ENCODE measurements at regions not wholly inside any gene's neighbourhood (a gene's known extent, or its start where the extent isn't known, plus 50 kb on each side); places are given as distances from the start of the nearest gene placed in this dataset.

DNA sequence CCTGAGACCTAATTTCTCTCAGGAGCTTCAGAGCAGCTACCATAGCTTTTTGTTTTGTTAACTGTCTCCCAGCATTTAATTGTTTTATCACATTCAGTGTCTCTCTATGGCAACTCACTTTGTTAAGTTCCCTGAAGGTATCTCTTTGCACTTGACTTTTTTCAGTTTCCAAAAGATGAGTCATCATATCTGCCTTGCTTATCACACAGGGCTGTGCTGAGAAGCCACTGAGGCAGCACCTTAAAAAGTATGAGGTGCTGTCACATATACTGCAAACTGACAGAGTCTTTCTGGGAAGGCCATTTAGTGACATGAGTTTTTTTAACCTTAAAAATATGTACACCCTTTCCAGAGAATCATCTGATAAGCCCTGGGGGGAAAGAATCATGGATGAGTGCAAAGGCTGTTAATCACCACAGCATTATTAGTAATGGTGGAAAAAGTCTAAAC, 56.8 kb downstream of the PPP1R3C start:
- Histone ChIP-seq H3K27me3 (ENCODE audit: control insufficient read depth in 1 of 2, insufficient read depth in 2 of 2, low read length in 1 of 2) (no peaks in the 10 kb centered on the region), H3K27ac (ENCODE audit: low read depth in 1 of 2, low read length in 2 of 2) (no peak overlapping the region), H3K9me3 (ENCODE audit: control insufficient read depth, low read length) (no peaks in the 10 kb centered on the region), H3K4me3 (ENCODE audit: low read length in 2 of 2) (no peak overlapping the region), H3K4me1 (ENCODE audit: control insufficient read depth in 1 of 2, insufficient read depth in 2 of 2, low read length in 2 of 2) (peaks cover 2 to 10% of the 10 kb centered on the region in 2 donors), H3K36me3 (ENCODE audit: control insufficient read depth in 1 of 2, insufficient read depth in 2 of 2, low read length in 1 of 2) (no peaks in the 10 kb centered on the region)
- DNase-seq (no peak), ATAC-seq (ENCODE audit: low FRiP score) (no peak)
- intact Hi-C loops (cut with DNase I): loop anchor here in 1 of 2 donors (5.0 to 10.0 kb wide), 2 partner anchors 36 to 119 kb away; no protein-coding TSS in a partner anchor

DNA sequence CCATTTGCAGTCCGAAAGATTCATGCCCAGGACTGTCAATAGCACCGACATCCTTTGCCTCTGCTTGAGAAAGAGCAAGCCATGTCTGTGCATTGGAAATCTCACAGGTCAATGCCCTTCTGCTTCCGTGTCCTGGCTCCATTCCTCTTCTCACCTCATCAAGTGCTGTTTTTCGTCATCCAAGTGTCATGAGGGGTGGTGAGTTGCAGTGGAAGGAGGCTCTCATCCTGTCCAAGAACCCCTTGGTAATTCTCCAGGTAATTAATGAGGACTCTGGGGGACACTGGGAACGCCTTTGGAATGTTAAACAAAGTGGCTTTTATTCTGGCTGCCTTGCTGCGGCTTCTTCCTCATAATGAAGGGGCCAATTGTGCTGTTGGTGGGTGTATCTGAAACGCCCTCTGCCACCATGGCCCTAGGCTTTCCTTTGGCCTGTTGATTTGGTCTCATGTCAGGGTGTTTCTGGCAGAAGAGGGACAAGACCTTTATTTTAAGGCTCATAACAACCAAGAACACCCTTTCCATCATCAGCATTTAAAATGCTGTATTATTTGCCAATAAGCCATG, 57.7 kb downstream of the PPP1R3C start:
- no peak overlapping the region for H3K27ac ChIP-seq (ENCODE audit: low read depth in 1 of 2, low read length in 2 of 2)
- no peaks in the 10 kb centered on the region for H3K27me3 ChIP-seq (ENCODE audit: control insufficient read depth in 1 of 2, insufficient read depth in 2 of 2, low read length in 1 of 2)
- no peak overlapping the region for H3K4me3 ChIP-seq (ENCODE audit: low read length in 2 of 2)
- H3K4me1 ChIP-seq (ENCODE audit: control insufficient read depth in 1 of 2, insufficient read depth in 2 of 2, low read length in 2 of 2): peaks cover 2 to 10% of the 10 kb centered on the region in 2 donors
- intact Hi-C loops (cut with DNase I): loop anchor here in 1 of 2 donors (5.0 to 10.0 kb wide), 2 partner anchors 37 to 120 kb away; no protein-coding TSS in a partner anchor
- 90% methylated on average over 7 of the region's 7 CpGs for whole genome bisulfite sequencing, 2 donors
- DNase-seq (no peak), ATAC-seq (ENCODE audit: low FRiP score) (no peak)
- H3K9me3 ChIP-seq (ENCODE audit: control insufficient read depth, low read length): no peaks in the 10 kb centered on the region
- H3K36me3 ChIP-seq (ENCODE audit: control insufficient read depth in 1 of 2, insufficient read depth in 2 of 2, low read length in 1 of 2): no peaks in the 10 kb centered on the region

DNA sequence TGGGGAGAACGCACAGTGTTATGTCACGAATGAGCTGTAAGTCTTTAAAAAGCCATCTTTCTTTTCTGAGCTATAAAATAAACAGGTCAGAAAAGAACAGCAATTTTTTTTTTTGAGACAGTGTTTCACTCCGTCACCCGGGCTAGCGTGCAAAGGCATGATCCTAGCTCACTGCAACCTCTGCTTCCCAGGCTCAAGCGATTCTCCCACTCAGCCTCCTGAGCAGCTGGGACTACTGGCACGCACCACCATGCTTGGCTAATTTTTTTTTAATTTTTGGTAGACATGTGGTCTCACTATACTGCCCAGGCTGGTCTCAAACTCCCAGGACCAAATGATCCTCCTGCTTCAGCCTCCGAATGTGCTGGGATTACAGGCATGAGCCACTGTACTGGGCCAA, 58.6 kb downstream of the PPP1R3C start:
- Histone ChIP-seq H3K36me3 (ENCODE audit: control insufficient read depth in 1 of 2, insufficient read depth in 2 of 2, low read length in 1 of 2) (no peaks in the 10 kb centered on the region), H3K9me3 (ENCODE audit: control insufficient read depth, low read length) (no peaks in the 10 kb centered on the region), H3K27ac (ENCODE audit: low read depth in 1 of 2, low read length in 2 of 2) (no peak overlapping the region), H3K27me3 (ENCODE audit: control insufficient read depth in 1 of 2, insufficient read depth in 2 of 2, low read length in 1 of 2) (no peaks in the 10 kb centered on the region), H3K4me1 (ENCODE audit: control insufficient read depth in 1 of 2, insufficient read depth in 2 of 2, low read length in 2 of 2) (peaks cover 0 to 5% of the 10 kb centered on the region in 2 donors), H3K4me3 (ENCODE audit: low read length in 2 of 2) (no peak overlapping the region)
- ATAC-seq (ENCODE audit: low FRiP score) (no peak), DNase-seq (no peak)
- 96% methylated on average over 8 of the region's 8 CpGs for WGBS, 2 donors
- intact Hi-C loops (cut with DNase I): loop anchor here in 1 of 2 donors (10.0 kb wide), 1 partner anchor 121 kb away; no protein-coding TSS in a partner anchor

DNA sequence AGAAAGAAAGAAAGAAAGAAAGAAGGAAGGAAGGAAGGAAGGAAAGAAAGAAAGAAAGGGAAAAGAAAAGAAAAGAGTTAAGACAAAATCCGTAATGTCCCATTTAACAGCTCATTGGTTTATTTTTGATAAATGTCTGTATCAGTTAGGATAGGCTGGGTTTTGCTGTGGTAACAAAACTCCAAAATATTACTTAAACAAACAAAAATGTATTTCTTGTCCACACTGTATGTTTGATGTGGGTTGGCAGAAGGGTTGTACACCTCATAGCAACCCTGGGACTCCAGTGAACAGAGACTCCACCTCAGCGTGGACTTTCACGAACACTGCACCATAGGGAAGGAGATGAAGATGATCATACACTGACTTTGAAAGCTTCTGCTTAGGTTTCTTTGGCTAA, 59.6 kb downstream of the PPP1R3C start:
- Histone ChIP-seq H3K4me1 (ENCODE audit: control insufficient read depth in 1 of 2, insufficient read depth in 2 of 2, low read length in 2 of 2) (no peaks in the 10 kb centered on the region), H3K27ac (ENCODE audit: low read depth in 1 of 2, low read length in 2 of 2) (no peak overlapping the region), H3K4me3 (ENCODE audit: low read length in 2 of 2) (no peak overlapping the region), H3K27me3 (ENCODE audit: control insufficient read depth in 1 of 2, insufficient read depth in 2 of 2, low read length in 1 of 2) (no peaks in the 10 kb centered on the region), H3K36me3 (ENCODE audit: control insufficient read depth in 1 of 2, insufficient read depth in 2 of 2, low read length in 1 of 2) (no peaks in the 10 kb centered on the region), H3K9me3 (ENCODE audit: control insufficient read depth, low read length) (no peaks in the 10 kb centered on the region)
- intact Hi-C loops (cut with DNase I): loop anchor here in 1 of 2 donors (10.0 kb wide), 1 partner anchor 121 kb away; no protein-coding TSS in a partner anchor
- no peak for DNase-seq
- no peak for ATAC-seq (ENCODE audit: low FRiP score)
- 95 to 97% methylated on average over 3 of the region's 3 CpGs for WGBS, 2 donors

DNA sequence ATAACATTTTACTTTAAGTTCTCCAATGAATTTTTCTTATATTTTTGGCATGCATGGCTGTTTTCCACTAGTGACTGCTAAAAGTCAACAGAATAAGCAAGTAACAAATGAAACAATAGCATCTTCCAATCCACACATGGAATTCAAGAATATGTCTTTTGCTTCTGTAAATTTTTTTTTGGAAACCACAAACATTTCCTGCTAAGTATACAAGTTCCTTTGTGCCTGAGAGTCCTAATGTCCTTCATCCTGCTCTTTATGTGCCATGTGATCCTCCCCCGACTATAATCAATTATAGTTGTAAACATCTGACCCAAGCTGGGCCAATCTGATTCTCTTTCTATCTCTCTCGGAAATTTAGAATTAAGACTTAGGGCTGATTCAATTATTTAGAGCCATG, 61.2 kb downstream of the PPP1R3C start:
- Histone ChIP-seq H3K36me3 (ENCODE audit: control insufficient read depth in 1 of 2, insufficient read depth in 2 of 2, low read length in 1 of 2) (no peaks in the 10 kb centered on the region), H3K4me3 (ENCODE audit: low read length in 2 of 2) (no peak overlapping the region), H3K27ac (ENCODE audit: low read depth in 1 of 2, low read length in 2 of 2) (no peak overlapping the region), H3K27me3 (ENCODE audit: control insufficient read depth in 1 of 2, insufficient read depth in 2 of 2, low read length in 1 of 2) (no peaks in the 10 kb centered on the region), H3K4me1 (ENCODE audit: control insufficient read depth in 1 of 2, insufficient read depth in 2 of 2, low read length in 2 of 2) (no peaks in the 10 kb centered on the region), H3K9me3 (ENCODE audit: control insufficient read depth, low read length) (no peaks in the 10 kb centered on the region)
- ATAC-seq (ENCODE audit: low FRiP score): no peak
- DNase-seq: no peak
- WGBS, 2 donors: 85 to 86% methylated on average over 2 of the region's 2 CpGs
- intact Hi-C loops (cut with DNase I): loop anchor here in 1 of 2 donors (10.0 kb wide), 1 partner anchor 123 kb away; no protein-coding TSS in a partner anchor

DNA sequence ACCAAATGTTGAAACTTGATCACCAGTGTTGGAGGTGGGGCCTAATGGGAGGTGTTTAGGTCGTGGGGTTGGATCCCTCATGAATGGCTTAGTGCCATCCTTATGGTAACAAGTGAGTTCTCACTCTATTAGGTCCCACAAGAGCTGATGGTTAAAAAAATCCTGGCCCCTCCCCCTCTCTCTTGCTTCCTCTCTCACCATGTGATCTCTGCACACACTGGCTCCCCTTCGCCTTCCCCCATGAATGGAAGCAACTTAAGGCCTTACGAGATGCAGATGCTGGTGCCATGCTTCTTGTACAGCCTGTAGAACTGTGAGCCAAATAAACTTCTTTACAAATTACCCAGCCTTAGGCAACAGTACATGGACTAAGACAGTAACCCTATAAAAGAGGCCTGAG, 62.7 kb downstream of the PPP1R3C start:
- H3K27ac ChIP-seq (ENCODE audit: low read depth in 1 of 2, low read length in 2 of 2): no peak overlapping the region
- 91 to 94% methylated on average over 3 of the region's 3 CpGs for WGBS, 2 donors
- no peaks in the 10 kb centered on the region for H3K9me3 ChIP-seq (ENCODE audit: control insufficient read depth, low read length)
- H3K36me3 ChIP-seq (ENCODE audit: control insufficient read depth in 1 of 2, insufficient read depth in 2 of 2, low read length in 1 of 2): no peaks in the 10 kb centered on the region
- no peaks in the 10 kb centered on the region for H3K27me3 ChIP-seq (ENCODE audit: control insufficient read depth in 1 of 2, insufficient read depth in 2 of 2, low read length in 1 of 2)
- H3K4me1 ChIP-seq (ENCODE audit: control insufficient read depth in 1 of 2, insufficient read depth in 2 of 2, low read length in 2 of 2): no peaks in the 10 kb centered on the region
- no peak overlapping the region for H3K4me3 ChIP-seq (ENCODE audit: low read length in 2 of 2)
- intact Hi-C loops (cut with DNase I): loop anchor here in 1 of 2 donors (10.0 kb wide), 1 partner anchor 125 kb away; no protein-coding TSS in a partner anchor
- ATAC-seq (ENCODE audit: low FRiP score) (no peak), DNase-seq (no peak)

DNA sequence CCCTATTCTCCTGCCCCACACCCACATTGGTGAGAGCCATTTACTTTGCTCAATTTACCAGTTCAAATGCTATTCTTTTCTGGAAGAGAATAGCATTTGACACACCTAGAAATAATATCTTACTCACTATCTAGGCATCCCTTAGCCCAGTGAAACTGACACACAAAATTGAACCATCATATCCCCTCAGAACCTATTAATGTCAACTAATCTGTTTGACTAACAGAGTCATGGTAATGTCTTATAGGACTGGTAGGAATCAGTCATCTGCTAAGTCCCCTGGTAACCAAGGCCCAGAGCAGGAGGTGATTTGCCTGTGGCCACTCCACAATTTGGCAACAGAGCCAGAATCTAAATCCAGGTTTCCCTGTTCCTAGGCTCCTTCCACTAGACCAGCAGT, 63.3 kb downstream of the PPP1R3C start:
- no peaks in the 10 kb centered on the region for H3K36me3 ChIP-seq (ENCODE audit: control insufficient read depth in 1 of 2, insufficient read depth in 2 of 2, low read length in 1 of 2)
- no peak for DNase-seq
- no peak overlapping the region for H3K27ac ChIP-seq (ENCODE audit: low read depth in 1 of 2, low read length in 2 of 2)
- no peak overlapping the region for H3K4me3 ChIP-seq (ENCODE audit: low read length in 2 of 2)
- no peak for ATAC-seq (ENCODE audit: low FRiP score)
- no peaks in the 10 kb centered on the region for H3K27me3 ChIP-seq (ENCODE audit: control insufficient read depth in 1 of 2, insufficient read depth in 2 of 2, low read length in 1 of 2)
- no peaks in the 10 kb centered on the region for H3K4me1 ChIP-seq (ENCODE audit: control insufficient read depth in 1 of 2, insufficient read depth in 2 of 2, low read length in 2 of 2)
- intact Hi-C loops (cut with DNase I): no loop called here
- H3K9me3 ChIP-seq (ENCODE audit: control insufficient read depth, low read length): no peaks in the 10 kb centered on the region

DNA sequence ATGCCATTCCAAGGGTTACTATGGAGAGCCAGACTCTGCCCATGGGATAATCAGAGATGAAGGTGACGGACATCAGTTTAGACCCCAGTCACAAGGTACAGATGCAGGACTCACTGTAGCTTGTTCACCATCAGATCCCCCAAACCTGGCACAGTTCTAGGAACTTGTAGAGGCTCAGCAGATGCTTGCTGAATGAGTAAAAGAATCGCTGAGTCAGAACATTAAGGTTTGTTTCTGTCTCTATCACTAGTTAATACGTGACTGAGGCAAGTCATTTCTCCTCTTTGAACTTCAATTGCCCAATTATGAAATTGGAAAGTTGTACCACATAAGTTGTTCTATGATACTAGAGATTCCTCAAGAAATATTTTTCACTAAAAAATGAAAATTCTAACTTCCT, 65.1 kb downstream of the PPP1R3C start:
- Histone ChIP-seq H3K27me3 (ENCODE audit: control insufficient read depth in 1 of 2, insufficient read depth in 2 of 2, low read length in 1 of 2) (no peaks in the 10 kb centered on the region), H3K9me3 (ENCODE audit: control insufficient read depth, low read length) (no peaks in the 10 kb centered on the region), H3K4me3 (ENCODE audit: low read length in 2 of 2) (no peak overlapping the region), H3K4me1 (ENCODE audit: control insufficient read depth in 1 of 2, insufficient read depth in 2 of 2, low read length in 2 of 2) (no peaks in the 10 kb centered on the region), H3K36me3 (ENCODE audit: control insufficient read depth in 1 of 2, insufficient read depth in 2 of 2, low read length in 1 of 2) (no peaks in the 10 kb centered on the region), H3K27ac (ENCODE audit: low read depth in 1 of 2, low read length in 2 of 2) (no peak overlapping the region)
- DNase-seq: no peak
- intact Hi-C loops (cut with DNase I): no loop called here
- WGBS, 2 donors: 95 to 97% methylated on average over 3 of the region's 3 CpGs
- ATAC-seq (ENCODE audit: low FRiP score): no peak

DNA sequence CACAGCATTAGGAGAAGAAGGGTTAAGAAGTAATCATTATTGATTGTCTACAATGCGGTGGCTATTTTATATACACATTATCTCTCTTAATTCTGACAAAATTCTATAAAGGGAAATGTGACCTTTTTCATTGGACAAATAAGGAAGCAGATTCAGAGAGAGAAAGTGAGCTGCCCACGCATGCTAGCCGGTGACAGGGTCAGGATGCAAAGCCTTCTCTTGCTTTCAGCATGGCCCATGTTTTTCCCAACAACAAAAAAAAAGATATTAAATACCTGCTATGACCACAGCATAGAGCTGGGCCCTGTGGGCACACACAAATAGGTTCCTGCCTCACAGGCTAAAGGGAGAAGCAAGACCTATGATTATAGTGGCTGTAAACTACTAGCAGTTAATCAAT, 66.8 kb downstream of the PPP1R3C start:
- Histone ChIP-seq H3K36me3 (ENCODE audit: control insufficient read depth in 1 of 2, insufficient read depth in 2 of 2, low read length in 1 of 2) (no peaks in the 10 kb centered on the region), H3K4me3 (ENCODE audit: low read length in 2 of 2) (no peak overlapping the region), H3K4me1 (ENCODE audit: control insufficient read depth in 1 of 2, insufficient read depth in 2 of 2, low read length in 2 of 2) (no peaks in the 10 kb centered on the region), H3K9me3 (ENCODE audit: control insufficient read depth, low read length) (no peaks in the 10 kb centered on the region), H3K27me3 (ENCODE audit: control insufficient read depth in 1 of 2, insufficient read depth in 2 of 2, low read length in 1 of 2) (no peaks in the 10 kb centered on the region), H3K27ac (ENCODE audit: low read depth in 1 of 2, low read length in 2 of 2) (no peak overlapping the region)
- intact Hi-C loops (cut with DNase I): no loop called here
- WGBS, 2 donors: 55 to 57% methylated on average over 3 of the region's 3 CpGs
- ATAC-seq (ENCODE audit: low FRiP score): no peak
- no peak for DNase-seq
